ENCODE measurements at regions not wholly inside any gene's neighbourhood (a gene's known extent, or its start where the extent isn't known, plus 50 kb on each side); places are given as distances from the start of the nearest gene placed in this dataset.
"Not testable (repeated sequence)": the region's sequence is repeated elsewhere in the genome, so short reads cannot be mapped to it uniquely, and the experiment has no call there.

DNA sequence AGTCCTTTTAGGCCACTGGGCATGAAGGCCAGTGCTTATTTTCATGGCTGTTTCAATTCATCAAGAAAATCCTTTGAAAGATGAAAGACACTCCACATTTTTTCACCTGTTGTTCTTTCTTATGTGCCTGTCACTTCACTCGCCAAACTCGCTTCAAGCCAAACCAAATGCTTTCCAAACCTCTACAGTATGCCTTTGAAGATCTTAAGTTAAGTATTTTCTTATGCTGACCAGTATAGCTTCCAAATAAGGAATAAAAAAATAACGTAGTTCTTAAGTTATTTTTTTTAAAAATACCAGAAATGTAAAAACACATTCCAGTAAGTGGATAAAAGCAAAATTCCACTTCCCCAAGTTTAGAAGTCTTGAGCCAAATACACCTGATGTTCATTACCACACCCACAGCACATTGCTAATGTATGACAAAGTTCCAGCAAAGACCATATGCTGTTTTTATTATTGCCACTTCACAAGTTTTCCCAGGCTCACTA, 186.1 kb downstream of the MTERF1 start:
- FAIRE-seq, result no peak

DNA sequence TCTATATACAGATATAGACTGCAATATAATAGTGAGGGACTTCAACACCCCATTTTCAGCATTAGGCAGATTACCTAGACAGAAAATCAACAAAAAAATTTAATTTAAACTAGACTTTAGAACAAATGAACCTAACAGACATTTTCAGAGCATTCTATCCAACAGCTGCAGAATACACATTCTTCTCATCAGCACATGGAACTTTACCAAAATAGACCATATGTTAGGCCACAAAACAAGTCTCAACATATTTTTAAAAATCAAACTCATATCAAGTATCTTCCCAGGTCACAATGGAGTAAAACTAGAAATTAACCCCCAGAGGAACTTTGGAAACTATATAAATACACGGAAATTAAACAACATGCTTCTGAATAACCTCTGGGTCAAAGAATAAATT, 169.6 kb downstream of the MTERF1 start:
- peak; percentile 12 for FAIRE-seq

- no peak for FAIRE-seq
These were observed 166.8 kb downstream of the MTERF1 start for GRCh38 chr7:91713669-91714068.

GRCh38 chr7:91717681-91718470, 162.6 kb downstream of the MTERF1 start:
- FAIRE-seq, result no peak

DNA sequence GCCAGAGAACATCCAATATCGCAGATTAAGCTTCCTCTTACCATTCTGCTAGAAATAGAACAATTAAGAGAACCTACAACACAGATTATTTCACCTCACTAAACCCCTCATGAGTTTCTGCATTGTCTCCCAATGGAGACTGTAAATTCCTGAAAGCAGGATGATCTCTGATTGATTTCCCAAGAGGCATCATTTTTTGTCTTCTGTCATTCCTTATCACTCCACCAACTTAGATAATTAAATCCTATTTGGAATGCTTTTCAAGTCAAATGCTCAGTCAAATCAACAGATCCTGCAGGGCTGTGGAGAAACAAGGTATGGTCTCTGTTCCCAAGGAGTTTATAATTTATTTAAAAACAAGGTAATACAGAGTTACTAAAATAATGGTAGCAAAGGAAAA, 161.5 kb downstream of the MTERF1 start:
- no peak for FAIRE-seq

GRCh38 chr7:91720260-91720937, 160.1 kb downstream of the MTERF1 start:
- no peak for FAIRE-seq

DNA sequence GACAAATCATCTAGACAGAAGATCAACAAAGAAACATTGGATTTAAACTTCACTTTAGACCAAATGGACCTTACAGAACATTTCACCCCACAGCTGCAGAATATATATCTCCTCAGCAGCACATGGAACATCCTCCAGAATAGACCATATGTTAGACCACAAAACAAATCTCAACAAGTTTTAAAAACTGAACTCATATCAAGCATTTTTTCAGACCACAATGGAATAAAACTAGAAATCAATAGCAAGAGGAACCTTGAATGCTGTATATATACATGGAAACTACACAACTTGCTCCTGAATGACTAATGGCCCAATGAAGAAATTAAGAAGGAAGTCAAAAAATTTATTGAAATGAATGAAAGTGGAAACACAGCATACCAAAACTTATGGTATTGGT, 157.7 kb downstream of the MTERF1 start:
- no peak for FAIRE-seq

GRCh38 chr7:91729046-91729445, 151.5 kb downstream of the MTERF1 start:
- not testable (repeated sequence) for FAIRE-seq

DNA sequence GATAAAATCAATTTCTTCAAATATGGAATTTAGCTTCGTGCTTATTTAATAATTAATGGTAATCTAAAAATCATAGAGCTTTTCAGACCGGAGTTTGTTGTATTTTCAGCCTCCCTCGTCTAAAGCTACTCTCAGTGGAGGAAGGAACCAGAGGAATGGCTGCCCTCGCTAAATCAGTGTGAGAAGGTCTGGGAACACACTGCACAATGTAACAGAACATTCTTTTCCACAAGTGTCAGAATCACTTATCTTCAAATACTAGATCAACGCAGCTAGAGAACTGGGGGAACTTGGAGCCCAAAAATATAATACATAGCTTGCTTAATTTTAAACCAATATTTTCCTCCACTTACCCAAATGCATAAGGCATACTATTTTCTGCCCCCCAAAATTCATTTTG, 148.5 kb downstream of the MTERF1 start:
- no peak for FAIRE-seq

- FAIRE-seq, result no peak
These were observed 131.1 kb downstream of the MTERF1 start for GRCh38 chr7:91749418-91749817.

DNA sequence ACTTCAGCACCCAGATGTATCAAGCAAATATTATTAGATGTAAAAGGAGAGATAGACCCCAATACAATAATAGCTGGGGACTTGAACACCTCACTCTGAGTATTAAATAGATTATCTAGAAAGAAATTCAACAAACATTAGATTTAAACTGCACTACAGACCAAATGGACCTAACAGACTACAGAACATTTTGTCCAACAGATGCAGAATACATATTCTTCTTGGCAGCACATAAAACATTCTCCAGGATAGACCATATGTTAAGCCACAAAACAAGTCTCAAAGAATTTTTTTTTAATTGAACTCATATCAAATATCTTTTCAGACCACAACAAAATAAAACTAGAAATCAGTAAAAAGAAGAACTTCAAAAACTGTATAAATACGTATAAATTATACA, 130.4 kb downstream of the MTERF1 start:
- no peak for FAIRE-seq

DNA sequence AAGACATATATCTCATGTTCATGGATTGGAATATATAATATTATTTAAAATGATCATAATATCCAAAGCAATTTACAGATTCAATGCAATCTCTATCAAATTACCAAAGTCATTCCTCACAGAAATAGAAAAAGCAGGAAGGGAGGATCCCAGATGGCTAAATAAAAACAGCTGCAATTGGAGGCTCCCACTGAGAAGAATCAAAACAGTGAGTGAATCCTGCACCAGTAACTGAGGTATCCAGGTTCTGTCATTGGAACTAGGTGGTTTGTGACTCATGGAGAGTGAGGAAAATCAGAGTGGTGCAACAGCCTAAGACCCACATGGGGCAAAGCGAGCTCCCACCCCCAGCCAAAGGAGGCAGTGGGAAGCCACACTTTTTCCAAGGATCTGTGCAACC, 128.4 kb downstream of the MTERF1 start:
- no peak for FAIRE-seq

- not testable (repeated sequence) for FAIRE-seq
These were observed 126.2 kb downstream of the MTERF1 start for GRCh38 chr7:91754280-91754679.

DNA sequence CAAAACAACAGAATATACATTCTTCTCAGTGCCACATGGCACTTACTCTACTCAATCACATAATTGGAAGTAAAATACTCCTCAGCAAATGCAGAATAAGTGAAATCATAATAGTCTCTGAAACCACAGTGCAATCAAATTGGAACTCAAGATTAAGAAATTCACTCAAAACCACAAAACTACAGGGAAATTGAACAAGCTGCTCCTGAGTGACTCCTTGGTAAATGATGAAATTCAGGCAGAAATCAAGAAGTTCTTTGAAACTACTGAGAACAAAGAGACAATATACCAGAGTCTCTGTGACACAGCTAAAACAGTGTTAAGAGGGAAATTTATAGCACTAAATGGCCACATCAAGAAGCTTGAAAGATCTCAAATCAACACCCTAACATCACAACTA, 125.4 kb downstream of the MTERF1 start:
- FAIRE-seq, result not testable (repeated sequence)

- no peak for FAIRE-seq
These were observed 121.2 kb downstream of the MTERF1 start for GRCh38 chr7:91759205-91759863.

DNA sequence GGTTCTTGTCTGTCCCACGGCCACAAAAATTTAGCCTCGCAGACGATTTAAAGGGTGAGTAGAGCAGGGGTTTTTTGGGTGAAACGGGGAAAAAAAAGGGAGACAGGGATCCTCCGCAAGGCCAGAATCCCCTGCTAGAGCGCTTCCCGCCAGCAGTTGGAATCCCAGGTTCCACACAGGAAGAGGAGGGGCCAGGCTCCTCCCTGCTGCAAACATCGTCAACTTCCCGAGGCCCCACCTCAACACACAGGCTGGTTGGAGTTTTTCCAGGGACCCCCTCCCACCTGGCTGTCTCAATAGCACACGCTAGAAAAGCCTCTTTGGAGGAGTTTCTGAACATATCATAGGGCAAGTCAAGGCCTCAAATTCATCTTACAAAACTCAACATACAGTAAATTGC, 112.7 kb downstream of the MTERF1 start:
- FAIRE-seq, result no peak

DNA sequence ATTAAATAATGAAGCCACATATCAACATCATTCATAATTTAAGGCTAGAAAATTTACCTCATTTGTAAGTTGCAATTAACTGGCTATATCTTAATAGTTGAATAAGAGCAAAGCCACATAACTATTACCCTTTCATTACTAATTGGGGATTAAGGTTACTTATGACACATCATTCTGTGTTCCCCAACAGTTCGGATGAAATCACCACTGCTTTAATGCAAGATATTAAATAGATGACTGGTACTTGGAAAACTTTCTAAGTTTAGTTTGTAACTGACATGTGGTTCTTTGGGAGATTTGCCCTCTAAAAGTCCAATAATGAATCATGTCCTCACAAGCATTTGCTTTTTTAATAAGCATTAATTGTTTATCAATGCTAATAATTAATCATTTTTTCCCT, 109.1 kb downstream of the MTERF1 start:
- FAIRE-seq, result no peak

- FAIRE-seq, result no peak
These were observed 108.3 kb downstream of the MTERF1 start for GRCh38 chr7:91771921-91772815.

- FAIRE-seq, result no peak
These were observed 104.3 kb downstream of the MTERF1 start for GRCh38 chr7:91776171-91776570.

DNA sequence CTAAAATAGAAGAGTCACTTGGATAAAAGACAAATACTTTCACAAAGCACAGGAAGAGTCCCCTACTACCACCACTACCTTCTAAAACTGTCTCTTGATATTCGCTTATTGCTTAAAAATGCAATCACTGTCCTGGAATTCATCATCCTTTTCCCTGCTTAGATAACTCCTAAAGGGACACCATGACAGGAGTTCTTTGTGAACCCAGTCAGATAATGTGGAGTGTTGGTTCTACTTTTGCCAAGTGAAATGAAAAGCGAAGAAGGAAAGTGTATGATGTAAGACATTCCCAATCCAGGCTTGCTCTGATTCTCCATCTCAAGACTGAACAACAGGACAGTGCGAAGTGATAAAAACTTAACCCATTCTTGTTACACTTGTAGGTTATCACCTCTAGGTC, 103.0 kb downstream of the MTERF1 start:
- FAIRE-seq, result no peak

GRCh38 chr7:91778416-91778815, 102.1 kb downstream of the MTERF1 start:
- FAIRE-seq, result no peak

- no peak for FAIRE-seq
These were observed 100.0 kb downstream of the MTERF1 start for GRCh38 chr7:91780521-91780920.

DNA sequence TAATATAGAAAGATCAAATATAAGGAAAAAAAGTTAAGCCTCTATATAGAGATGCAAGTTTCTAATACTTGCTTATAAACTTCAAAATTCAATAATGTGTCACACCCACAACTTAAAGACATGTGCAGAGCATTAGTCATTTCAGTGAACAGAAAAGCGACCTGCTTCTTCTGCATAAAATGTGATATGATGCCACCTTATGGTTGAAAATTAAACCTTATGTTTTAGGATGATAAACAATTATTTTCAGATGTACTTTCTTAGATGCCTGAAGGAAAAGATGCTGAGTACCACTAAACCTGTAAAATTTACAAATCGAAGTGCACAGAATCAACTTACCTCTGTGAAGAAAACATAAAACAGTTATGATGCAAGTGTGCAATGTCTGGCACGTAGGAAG, 96.0 kb downstream of the MTERF1 start:
- peak; percentile 85 for FAIRE-seq
